H9 (cell line): ENCODE measurements at regions not wholly inside any gene's neighbourhood (a gene's known extent, or its start where the extent isn't known, plus 50 kb on each side); places are given as distances from the start of the nearest gene placed in this dataset.

Experiments
- DNase-seq: peaks from one replicate; pipeline ENCODE4 v3.0.0-alpha.2; 2017
- H2AFZ ChIP-seq: one replicate; pipeline ENCODE4 v1.6.1; 2013; ENCODE audit warnings: mild to moderate bottlenecking, low read length, control low read depth, moderate library complexity
- H2AK5ac ChIP-seq: 2 replicates; pipeline ENCODE4 v1.6.1; 2013; ENCODE audit warnings: low read length, control low read depth, mixed read lengths; ENCODE audit not compliant: insufficient read length
- H2BK120ac ChIP-seq: one replicate; pipeline ENCODE4 v1.6.1; 2013; ENCODE audit warnings: low read depth, mild to moderate bottlenecking, low read length, control low read depth, inconsistent platforms; ENCODE audit not compliant: poor library complexity, severe bottlenecking
- H2BK12ac ChIP-seq: 2 replicates; pipeline ENCODE4 v1.6.1; 2013; ENCODE audit warnings: low read length, control low read depth, mixed read lengths, low read depth; ENCODE audit not compliant: insufficient read length
- H2BK15ac ChIP-seq: 2 replicates; pipeline ENCODE4 v1.6.1; 2013; ENCODE audit warnings: low read depth, low read length, control low read depth
- H2BK20ac ChIP-seq: one replicate; pipeline ENCODE4 v1.6.1; 2013; ENCODE audit warnings: low read depth, mild to moderate bottlenecking, low read length, control low read depth, inconsistent platforms; ENCODE audit not compliant: poor library complexity, severe bottlenecking
- H2BK5ac ChIP-seq: 2 replicates; pipeline ENCODE4 v1.6.1; 2013; ENCODE audit warnings: low read length, control low read depth, mixed read lengths; ENCODE audit not compliant: insufficient read length
- H3K14ac ChIP-seq: 2 replicates; pipeline ENCODE4 v1.6.1; 2013; ENCODE audit warnings: low read length, control low read depth; ENCODE audit not compliant: insufficient read depth
- H3K18ac ChIP-seq: 2 replicates; pipeline ENCODE4 v1.6.1; 2013; ENCODE audit warnings: low read depth, mild to moderate bottlenecking, mixed read lengths, low read length, control low read depth; ENCODE audit not compliant: insufficient read length
- H3K23ac ChIP-seq: 2 replicates; pipeline ENCODE4 v1.6.1; 2013; ENCODE audit warnings: low read length, control low read depth, mixed read lengths, low read depth; ENCODE audit not compliant: insufficient read length
- H3K23me2 ChIP-seq: 2 replicates; pipeline ENCODE4 v1.6.1; 2013; ENCODE audit warnings: low read depth, mild to moderate bottlenecking, mixed read lengths, low read length, control low read depth; ENCODE audit not compliant: insufficient read length, poor library complexity, severe bottlenecking
- H3K27ac ChIP-seq: 2 replicates; pipeline ENCODE4 v1.5.1; 2013; ENCODE audit warnings: low read length, control low read depth, mixed read lengths, low read depth; ENCODE audit not compliant: insufficient read length
- H3K27me3 ChIP-seq: 2 replicates; pipeline ENCODE4 v1.6.1; 2013; ENCODE audit warnings: low read length, control low read depth, inconsistent platforms; ENCODE audit not compliant: insufficient read depth
- H3K4ac ChIP-seq: 2 replicates; pipeline ENCODE4 v1.6.1; 2013; ENCODE audit warnings: low read depth, mild to moderate bottlenecking, control low read depth, inconsistent platforms, low read length, moderate library complexity
- H3K4me1 ChIP-seq: 2 replicates; pipeline ENCODE4 v1.6.1; 2013; ENCODE audit warnings: low read length, control low read depth, inconsistent platforms; ENCODE audit not compliant: insufficient read depth
- H3K4me2 ChIP-seq: 2 replicates; pipeline ENCODE4 v1.6.1; 2013; ENCODE audit warnings: low read length, control low read depth, mixed read lengths; ENCODE audit not compliant: insufficient read length, insufficient read depth
- H3K56ac ChIP-seq: 2 replicates; pipeline ENCODE4 v1.6.1; 2013; ENCODE audit warnings: low read depth, mild to moderate bottlenecking, mixed read lengths, low read length, control low read depth; ENCODE audit not compliant: insufficient read length
- H3K79me1 ChIP-seq: 2 replicates; pipeline ENCODE4 v1.6.1; 2013; ENCODE audit warnings: low read depth, mild to moderate bottlenecking, moderate library complexity, low read length, control low read depth, inconsistent platforms; ENCODE audit not compliant: insufficient read depth, poor library complexity, severe bottlenecking
- H3K79me2 ChIP-seq: 2 replicates; pipeline ENCODE4 v1.6.1; 2013; ENCODE audit warnings: low read length, control low read depth, inconsistent platforms; ENCODE audit not compliant: insufficient read depth
- H3K9ac ChIP-seq: 2 replicates; pipeline ENCODE4 v1.6.1; 2013; ENCODE audit warnings: low read length, control low read depth, mixed read lengths; ENCODE audit not compliant: insufficient read length; ENCODE audit errors: extremely low read depth
- H3K9me3 ChIP-seq: one replicate; pipeline ENCODE4 v1.6.1; 2013; ENCODE audit warnings: low read depth, low read length, inconsistent platforms; ENCODE audit not compliant: control insufficient read depth
- H3T11ph ChIP-seq: one replicate; pipeline ENCODE4 v1.6.1; 2013; ENCODE audit warnings: mild to moderate bottlenecking, low read length, control low read depth, inconsistent platforms
- H4K20me1 ChIP-seq: one replicate; pipeline ENCODE4 v1.6.1; 2013; ENCODE audit not compliant: control insufficient read depth, insufficient read length, insufficient read depth
- H4K5ac ChIP-seq: 2 replicates; pipeline ENCODE4 v1.6.1; 2013; ENCODE audit warnings: low read depth, mild to moderate bottlenecking, mixed read lengths, low read length, control low read depth; ENCODE audit not compliant: insufficient read length
- H4K8ac ChIP-seq: replicated peaks from 2 replicates; pipeline ENCODE4 v1.6.1; 2013; ENCODE audit warnings: low read length, control low read depth, mixed read lengths, low read depth; ENCODE audit not compliant: insufficient read length
- H4K91ac ChIP-seq: 2 replicates; pipeline ENCODE4 v1.6.1; 2013; ENCODE audit warnings: low read depth, mild to moderate bottlenecking, moderate library complexity, mixed read lengths, low read length, control low read depth; ENCODE audit not compliant: insufficient read length
- H3K27ac Mint-ChIP-seq, 3 experiments: 2 replicates in 2 of 3; 3 replicates in 1 of 3; pipeline ENCODE4 v1.8.0; 2020 to 2021; ENCODE audit warnings: mixed read lengths in 3 of 3, mild to moderate bottlenecking in 1 of 3, moderate library complexity in 1 of 3
- H3K27me3 Mint-ChIP-seq: 2 replicates; pipeline ENCODE4 v1.8.0; 2021; ENCODE audit warnings: low read depth, mild to moderate bottlenecking, moderate library complexity, mixed read lengths
- H3K36me3 Mint-ChIP-seq, 3 experiments: 2 replicates in 2 of 3; 3 replicates in 1 of 3; pipeline ENCODE4 v1.8.0; 2020 to 2021; ENCODE audit warnings: low read depth in 3 of 3, mixed read lengths in 3 of 3; ENCODE audit not compliant: insufficient read depth in 1 of 3
- H3K4me1 Mint-ChIP-seq, 2 experiments: 2 replicates each; pipeline ENCODE4 v1.8.0; 2020; ENCODE audit warnings: mixed read lengths in 2 of 2
- H3K4me3 Mint-ChIP-seq, 2 experiments: 2 replicates in 1 of 2; 3 replicates in 1 of 2; pipeline ENCODE4 v1.8.0; 2020 to 2021; ENCODE audit warnings: mild to moderate bottlenecking in 2 of 2, mixed read lengths in 2 of 2, moderate library complexity in 1 of 2
- H3K9me3 Mint-ChIP-seq, 2 experiments: 2 replicates in 1 of 2; 3 replicates in 1 of 2; pipeline ENCODE4 v1.8.0; 2020; ENCODE audit warnings: mild to moderate bottlenecking in 2 of 2, mixed read lengths in 2 of 2, moderate library complexity in 1 of 2
- WGBS: extraction: QIAGEN DNeasy Blood & Tissue Kit; methylation state at CpG from one replicate; pipeline ENCODE4 v1.1.7; 2013; ENCODE audit warnings: missing lambda C conversion rate, low lambda C conversion rate, mixed read lengths; ENCODE audit not compliant: insufficient read length; ENCODE audit errors: extremely low coverage; 5-methylcytosine and 5-hydroxymethylcytosine counted together
- TF ChIP-seq, protein P1 (sequence below): fragments of 200-600 bp; sonication (generic); conservative IDR thresholded peaks from 3 replicates; pipeline ENCODE4 v1.8.0; 2021; ENCODE audit warnings: antibody characterized with exemption, mild to moderate bottlenecking

DNA sequence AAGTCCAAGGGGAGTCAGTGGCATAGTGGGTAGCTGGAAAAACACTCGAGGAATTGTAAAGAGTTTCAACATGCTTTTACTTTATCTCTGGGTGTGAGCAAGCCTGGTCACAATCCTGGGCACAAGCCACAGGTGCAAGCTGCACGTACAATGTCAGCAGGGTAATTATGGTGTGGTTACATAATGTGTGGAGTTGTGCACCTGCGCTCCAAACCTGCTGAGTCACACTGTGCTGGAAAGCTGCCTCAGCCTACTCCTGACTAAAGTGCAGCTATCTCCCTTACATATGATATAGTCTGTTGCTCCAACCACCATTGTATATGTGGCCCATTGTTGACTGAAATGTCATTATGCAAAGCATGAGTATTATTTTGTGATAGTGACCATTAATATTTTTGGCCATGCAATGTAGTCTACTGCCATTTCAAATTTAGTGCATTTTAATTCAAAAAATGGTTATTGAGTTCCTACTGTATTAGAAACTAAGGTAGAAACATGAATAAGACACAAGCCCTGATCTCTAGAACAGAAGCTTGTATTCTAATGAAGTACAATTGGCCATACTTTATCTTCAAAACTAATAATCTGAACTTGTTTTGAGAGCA lies 160.9 kb upstream of the SLC30A5 start:
- Histone ChIP-seq H3K4me2 (no peak overlapping the region), H3K23me2 (no peaks in the 10 kb centered on the region), H3T11ph (no peak overlapping the region), H3K4me1 (no peaks in the 10 kb centered on the region), H4K8ac (no peak overlapping the region), H2BK12ac (no peak overlapping the region), H3K27ac (no peak overlapping the region), H3K79me2 (no peaks in the 10 kb centered on the region), H2BK15ac (no peak overlapping the region), H4K20me1 (no peaks in the 10 kb centered on the region), H3K9ac (no peak overlapping the region), H2AK5ac (no peak overlapping the region), H3K14ac (no peak overlapping the region), H3K23ac (no peak overlapping the region), H4K5ac (no peak overlapping the region), H3K9me3 (peaks cover 39% of the 10 kb centered on the region), H3K56ac (no peak overlapping the region), H2BK120ac (no peak overlapping the region), H4K91ac (no peak overlapping the region), H2BK20ac (no peak overlapping the region), H3K27me3 (no peaks in the 10 kb centered on the region), H3K79me1 (no peaks in the 10 kb centered on the region), H2BK5ac (no peak overlapping the region), H2AFZ (no peak overlapping the region), H3K18ac (no peak overlapping the region), H3K4ac (no peak overlapping the region)
- Mint-ChIP-seq H3K27ac (peak overlapping the region in 1 of 3 experiments; percentile 52; a peak in 1 of 7 replicates), H3K9me3 (peaks cover 35 to 56% of the 10 kb centered on the region in 2 experiments), H3K36me3 (peaks cover 43 to 61% (median 52%) of the 10 kb centered on the region in 3 experiments), H3K4me1 (no peaks in the 10 kb centered on the region), H3K27me3 (peaks cover 4% of the 10 kb centered on the region), H3K4me3 (no peak overlapping the region)
- DNase-seq = no peak
- TF ChIP-seq, protein P1, sequence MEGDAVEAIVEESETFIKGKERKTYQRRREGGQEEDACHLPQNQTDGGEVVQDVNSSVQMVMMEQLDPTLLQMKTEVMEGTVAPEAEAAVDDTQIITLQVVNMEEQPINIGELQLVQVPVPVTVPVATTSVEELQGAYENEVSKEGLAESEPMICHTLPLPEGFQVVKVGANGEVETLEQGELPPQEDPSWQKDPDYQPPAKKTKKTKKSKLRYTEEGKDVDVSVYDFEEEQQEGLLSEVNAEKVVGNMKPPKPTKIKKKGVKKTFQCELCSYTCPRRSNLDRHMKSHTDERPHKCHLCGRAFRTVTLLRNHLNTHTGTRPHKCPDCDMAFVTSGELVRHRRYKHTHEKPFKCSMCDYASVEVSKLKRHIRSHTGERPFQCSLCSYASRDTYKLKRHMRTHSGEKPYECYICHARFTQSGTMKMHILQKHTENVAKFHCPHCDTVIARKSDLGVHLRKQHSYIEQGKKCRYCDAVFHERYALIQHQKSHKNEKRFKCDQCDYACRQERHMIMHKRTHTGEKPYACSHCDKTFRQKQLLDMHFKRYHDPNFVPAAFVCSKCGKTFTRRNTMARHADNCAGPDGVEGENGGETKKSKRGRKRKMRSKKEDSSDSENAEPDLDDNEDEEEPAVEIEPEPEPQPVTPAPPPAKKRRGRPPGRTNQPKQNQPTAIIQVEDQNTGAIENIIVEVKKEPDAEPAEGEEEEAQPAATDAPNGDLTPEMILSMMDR = no peak
- no CpG with 5 or more reads among the region's 3 CpGs for WGBS
